Mucosa of stomach (tissue), 1 donor: ENCODE measurements at regions not wholly inside any gene's neighbourhood (a gene's known extent, or its start where the extent isn't known, plus 50 kb on each side); places are given as distances from the start of the nearest gene placed in this dataset.
"Not testable (repeated sequence)": the region's sequence is repeated elsewhere in the genome, so short reads cannot be mapped to it uniquely, and the experiment has no call there.

Source experiments
- H3K27me3 ChIP-seq: one replicate; pipeline ENCODE4 v1.7.0; 2013; ENCODE audit warnings: mild to moderate bottlenecking, low read length; ENCODE audit not compliant: control insufficient read depth, insufficient read depth
- H3K36me3 ChIP-seq: one replicate; pipeline ENCODE4 v1.7.0; 2013; ENCODE audit warnings: low read length; ENCODE audit not compliant: control insufficient read depth, insufficient read depth
- H3K4me1 ChIP-seq: one replicate; pipeline ENCODE4 v1.7.0; 2013; ENCODE audit warnings: mild to moderate bottlenecking, low read length; ENCODE audit not compliant: control insufficient read depth, insufficient read depth
- H3K4me3 ChIP-seq: one replicate; pipeline ENCODE4 v1.7.0; 2013; ENCODE audit warnings: low read length
- H3K9ac ChIP-seq: one replicate; pipeline ENCODE4 v1.7.0; 2013; ENCODE audit warnings: mild to moderate bottlenecking, low read length, moderate library complexity
- H3K9me3 ChIP-seq: one replicate; pipeline ENCODE4 v1.7.0; 2013; ENCODE audit warnings: mild to moderate bottlenecking, low read length, moderate library complexity; ENCODE audit not compliant: control insufficient read depth
- donor health status: Pancreatic carcinoma.

DNA sequence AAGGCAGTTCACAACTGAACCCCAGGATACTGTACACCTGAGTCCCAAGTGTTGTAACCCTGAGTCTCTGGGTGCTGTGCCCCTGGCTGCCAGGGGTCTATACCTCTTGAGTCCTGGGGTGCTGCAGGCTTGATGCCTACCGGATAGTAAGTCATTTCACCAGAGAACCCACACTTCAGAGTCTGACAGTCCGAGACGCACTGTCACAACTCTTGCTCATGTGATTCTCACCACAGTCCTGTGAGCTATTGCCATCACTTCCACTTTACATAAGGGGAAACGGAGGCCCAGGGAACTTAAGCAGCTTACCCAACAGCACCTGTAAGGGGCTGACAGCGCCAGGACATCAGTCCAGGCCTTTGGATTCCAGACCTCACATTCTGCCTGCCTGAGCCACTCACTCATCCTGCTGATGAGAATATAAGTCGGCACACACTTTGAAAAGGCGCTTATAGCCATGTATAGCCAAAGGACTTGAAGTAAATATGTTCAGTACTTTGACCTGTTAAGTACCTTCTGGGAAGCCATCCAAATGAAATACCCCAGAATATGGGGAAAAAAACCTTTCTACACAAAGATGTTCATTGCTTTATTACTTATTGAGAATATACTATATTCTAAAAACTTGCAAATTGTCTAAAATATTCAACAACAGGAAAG is 180.7 kb upstream of the ID2 start:
- Histone ChIP-seq H3K4me1 (peaks cover 32% of the 10 kb centered on the region), H3K36me3 (no peaks in the 10 kb centered on the region), H3K27me3 (peaks cover 22% of the 10 kb centered on the region), H3K9me3 (no peaks in the 10 kb centered on the region), H3K4me3 (no peak overlapping the region), H3K9ac (no peak overlapping the region)

DNA sequence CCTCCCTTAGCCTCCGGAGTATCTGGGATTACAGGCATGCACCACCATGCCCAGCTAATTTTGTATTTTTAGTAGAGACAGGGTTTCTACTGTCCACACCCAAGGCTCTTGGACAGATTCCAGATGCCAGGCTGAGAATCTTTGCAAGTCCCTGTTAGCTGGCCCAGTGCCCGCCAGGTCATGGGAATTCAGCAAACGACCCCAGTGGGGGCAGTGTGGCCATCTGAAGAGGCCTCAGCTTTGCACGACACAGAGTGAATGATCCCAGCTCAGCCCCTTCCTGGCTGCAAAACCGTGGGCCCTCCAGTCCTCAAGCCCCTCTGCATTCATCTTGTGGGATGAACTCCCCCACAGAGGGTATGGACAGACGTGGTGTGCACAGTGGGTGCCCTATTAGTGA is 179.5 kb upstream of the ID2 start:
- no peaks in the 10 kb centered on the region for H3K9me3 ChIP-seq
- no peaks in the 10 kb centered on the region for H3K36me3 ChIP-seq
- H3K27me3 ChIP-seq, result peaks cover 25% of the 10 kb centered on the region
- no peak overlapping the region for H3K9ac ChIP-seq
- H3K4me1 ChIP-seq, result peaks cover 27% of the 10 kb centered on the region
- H3K4me3 ChIP-seq, result no peak overlapping the region

DNA sequence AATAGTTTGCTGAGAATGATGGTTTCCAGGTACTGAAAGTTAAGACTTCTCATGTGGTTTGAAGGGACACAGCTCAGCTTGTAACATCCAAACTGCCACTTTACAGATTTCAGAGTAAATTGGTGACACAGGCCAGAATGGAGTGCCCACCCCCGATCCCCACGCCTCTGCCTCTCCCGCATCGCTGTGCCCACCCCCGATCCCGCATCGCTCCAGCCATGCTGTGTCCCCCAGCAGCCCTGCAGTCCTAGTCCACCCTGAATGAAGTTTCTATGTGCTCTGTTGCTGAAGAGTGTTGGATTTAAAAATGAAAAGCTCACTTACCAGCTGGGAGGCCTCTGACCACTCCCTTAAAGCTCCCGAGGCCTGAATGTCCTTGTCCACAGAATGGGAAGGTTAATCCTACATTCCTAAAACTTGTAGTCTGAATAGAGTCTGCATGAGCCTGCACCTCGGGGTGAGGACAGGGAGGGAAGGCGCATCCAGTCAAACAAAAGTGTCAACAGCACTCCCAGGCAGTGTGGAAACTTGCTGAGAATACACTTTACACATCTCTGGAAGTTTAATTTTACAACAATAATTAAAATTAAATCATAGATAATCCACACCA is 176.4 kb upstream of the ID2 start:
- H3K36me3 ChIP-seq, result no peaks in the 10 kb centered on the region
- no peak overlapping the region for H3K9ac ChIP-seq
- H3K4me3 ChIP-seq, result no peak overlapping the region
- peaks cover 37% of the 10 kb centered on the region for H3K27me3 ChIP-seq
- no peaks in the 10 kb centered on the region for H3K9me3 ChIP-seq
- peaks cover 18% of the 10 kb centered on the region for H3K4me1 ChIP-seq

DNA sequence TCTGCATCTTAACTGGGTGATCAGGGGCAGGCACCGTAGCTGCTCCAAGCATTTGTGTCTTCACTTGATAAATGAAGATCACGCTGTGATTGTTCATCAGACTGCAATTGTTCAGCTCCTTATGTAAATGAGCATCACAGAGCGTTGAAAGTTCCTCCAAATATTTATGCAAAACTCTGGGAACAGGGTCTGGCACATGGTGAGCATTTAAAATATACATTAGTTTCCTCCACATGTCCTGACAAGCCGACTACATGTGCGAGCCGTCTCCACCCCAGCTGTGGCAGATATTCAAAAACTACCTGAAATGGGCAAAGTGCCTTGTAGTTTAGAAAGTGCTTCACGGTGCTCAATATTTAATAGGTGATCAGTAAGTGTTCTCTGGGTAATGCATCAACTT is 175.1 kb upstream of the ID2 start:
- H3K9ac ChIP-seq, result no peak overlapping the region
- no peaks in the 10 kb centered on the region for H3K9me3 ChIP-seq
- peaks cover 40% of the 10 kb centered on the region for H3K27me3 ChIP-seq
- H3K4me1 ChIP-seq, result peaks cover 8% of the 10 kb centered on the region
- H3K4me3 ChIP-seq, result no peak overlapping the region
- no peaks in the 10 kb centered on the region for H3K36me3 ChIP-seq

DNA sequence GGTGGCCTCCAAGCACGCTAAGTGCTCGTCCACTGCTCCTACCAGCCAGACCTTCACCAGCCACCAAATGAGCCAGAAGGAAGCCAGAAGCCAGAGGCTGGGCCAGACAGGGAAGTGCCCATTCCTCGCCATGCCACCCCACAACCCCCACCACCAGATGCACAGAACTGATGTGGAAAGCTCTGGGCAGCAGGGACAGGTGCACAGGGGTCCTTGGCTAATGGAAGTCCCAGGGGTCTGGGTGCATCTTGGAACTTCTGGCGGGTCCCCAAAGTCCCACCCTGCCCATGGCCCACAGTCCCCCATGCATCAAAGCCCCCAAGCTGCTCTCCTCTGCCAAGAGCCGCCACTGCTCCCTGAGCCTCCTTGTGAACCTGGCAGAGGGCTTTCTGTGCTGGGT is 173.1 kb upstream of the ID2 start:
- Histone ChIP-seq H3K9ac (no peak overlapping the region), H3K4me1 (peaks cover 8% of the 10 kb centered on the region), H3K36me3 (no peaks in the 10 kb centered on the region), H3K4me3 (no peak overlapping the region), H3K9me3 (no peaks in the 10 kb centered on the region), H3K27me3 (peaks cover 36% of the 10 kb centered on the region)

DNA sequence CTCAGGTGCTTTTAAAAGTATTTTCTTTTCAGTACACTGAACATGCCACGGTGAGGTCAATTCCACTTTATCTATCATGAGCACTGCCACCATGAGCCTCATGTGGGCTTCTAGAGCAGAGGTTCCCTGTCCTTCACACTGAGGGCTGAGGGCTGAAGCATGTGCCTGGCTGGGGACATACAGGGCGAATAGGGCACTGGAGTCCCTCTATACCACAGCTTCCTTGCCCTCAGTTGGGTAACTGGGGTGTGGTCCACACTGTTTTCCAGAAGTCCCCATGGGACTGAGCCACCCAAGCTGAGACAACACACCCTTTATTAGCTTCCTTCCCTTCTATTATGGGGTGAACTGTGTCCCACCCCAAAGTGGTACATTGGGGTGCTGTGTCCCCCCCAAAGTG is 172.2 kb upstream of the ID2 start:
- H3K4me3 ChIP-seq, result no peak overlapping the region
- H3K9ac ChIP-seq, result no peak overlapping the region
- peaks cover 12% of the 10 kb centered on the region for H3K4me1 ChIP-seq
- H3K36me3 ChIP-seq, result no peaks in the 10 kb centered on the region
- H3K9me3 ChIP-seq, result no peaks in the 10 kb centered on the region
- peaks cover 38% of the 10 kb centered on the region for H3K27me3 ChIP-seq

DNA sequence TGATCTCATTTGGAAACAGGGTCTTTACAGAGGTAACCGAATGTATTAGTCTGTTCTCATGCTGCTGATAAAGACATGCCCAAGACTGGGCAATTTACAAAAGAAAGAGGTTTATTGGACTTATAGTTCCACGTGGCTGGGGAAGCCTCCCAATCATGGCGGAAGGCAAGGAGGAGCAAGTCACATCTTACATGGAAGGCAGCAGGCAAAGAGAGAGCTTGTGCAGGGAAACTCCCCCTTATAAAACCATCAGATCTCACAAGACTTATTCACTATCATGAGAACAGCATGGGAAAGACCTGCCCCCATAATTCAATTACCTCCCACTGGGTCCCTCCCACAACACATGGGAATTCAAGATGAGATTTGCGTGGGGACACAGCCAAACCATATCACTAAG is 171.8 kb upstream of the ID2 start:
- not testable (repeated sequence) for H3K36me3 ChIP-seq, H3K9ac ChIP-seq, H3K4me3 ChIP-seq, H3K9me3 ChIP-seq
- peaks cover 15% of the 10 kb centered on the region for H3K4me1 ChIP-seq
- H3K27me3 ChIP-seq, result peaks cover 42% of the 10 kb centered on the region

DNA sequence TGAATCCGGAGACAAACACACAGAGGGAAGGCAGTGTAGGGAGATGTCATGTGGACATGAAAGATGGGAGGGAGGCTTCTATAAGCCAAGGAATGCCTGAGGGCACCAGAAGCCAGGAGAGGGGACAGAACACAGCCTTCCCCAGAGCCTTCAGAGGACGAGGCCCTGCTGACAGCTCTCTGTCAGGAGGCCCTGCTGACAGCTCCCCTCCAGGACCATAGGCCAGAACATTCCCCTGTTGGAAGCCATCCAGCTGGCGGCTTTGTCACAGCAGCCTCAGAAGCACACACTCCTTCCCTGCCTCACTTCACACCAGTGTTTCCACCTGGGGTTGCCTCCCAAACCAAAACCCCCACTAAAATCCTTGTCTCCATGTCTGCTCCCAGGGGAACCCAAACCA is 171.3 kb upstream of the ID2 start:
- Histone ChIP-seq H3K9me3 (no peaks in the 10 kb centered on the region), H3K4me1 (peaks cover 15% of the 10 kb centered on the region), H3K36me3 (no peaks in the 10 kb centered on the region), H3K27me3 (peaks cover 43% of the 10 kb centered on the region), H3K9ac (no peak overlapping the region), H3K4me3 (no peak overlapping the region)

DNA sequence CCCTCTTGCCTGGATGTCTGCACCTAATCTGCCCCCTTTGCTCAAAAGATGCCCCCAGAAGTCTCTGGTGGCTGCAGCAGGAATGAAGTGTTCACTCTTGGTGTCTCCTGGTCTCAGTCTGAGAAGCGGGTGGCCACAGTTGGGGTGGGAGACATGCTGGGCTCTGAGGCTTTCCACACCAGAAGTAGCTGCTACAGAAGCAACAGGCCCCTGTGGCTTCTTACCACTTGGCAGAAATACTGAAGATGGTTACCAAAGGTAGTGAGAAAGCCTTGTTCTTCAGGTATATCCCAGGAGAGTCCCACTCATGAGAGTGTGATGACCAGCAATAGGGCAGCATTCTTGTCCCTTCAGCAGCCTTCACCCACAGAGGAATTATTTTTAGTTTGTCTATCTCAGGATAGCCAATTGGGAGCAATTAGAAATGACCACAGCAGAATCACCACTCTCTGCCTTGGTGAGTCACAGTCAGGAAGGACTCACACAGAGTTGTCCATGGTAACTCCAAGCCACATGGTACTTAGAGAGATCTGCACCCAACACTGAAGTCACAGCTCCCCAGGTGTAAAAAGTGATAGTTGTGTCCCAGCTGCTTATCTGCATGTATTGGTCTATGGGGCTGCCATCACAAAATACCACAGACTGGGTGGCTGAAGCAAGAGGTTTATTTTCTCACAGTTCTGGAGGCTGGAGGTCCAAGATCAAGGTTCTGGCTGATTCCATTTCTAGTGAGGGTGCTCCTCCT is 169.8 kb upstream of the ID2 start:
- Histone ChIP-seq H3K27me3 (peaks cover 37% of the 10 kb centered on the region), H3K9ac (no peak overlapping the region), H3K4me3 (no peak overlapping the region), H3K36me3 (no peaks in the 10 kb centered on the region), H3K4me1 (peaks cover 15% of the 10 kb centered on the region), H3K9me3 (no peaks in the 10 kb centered on the region)

DNA sequence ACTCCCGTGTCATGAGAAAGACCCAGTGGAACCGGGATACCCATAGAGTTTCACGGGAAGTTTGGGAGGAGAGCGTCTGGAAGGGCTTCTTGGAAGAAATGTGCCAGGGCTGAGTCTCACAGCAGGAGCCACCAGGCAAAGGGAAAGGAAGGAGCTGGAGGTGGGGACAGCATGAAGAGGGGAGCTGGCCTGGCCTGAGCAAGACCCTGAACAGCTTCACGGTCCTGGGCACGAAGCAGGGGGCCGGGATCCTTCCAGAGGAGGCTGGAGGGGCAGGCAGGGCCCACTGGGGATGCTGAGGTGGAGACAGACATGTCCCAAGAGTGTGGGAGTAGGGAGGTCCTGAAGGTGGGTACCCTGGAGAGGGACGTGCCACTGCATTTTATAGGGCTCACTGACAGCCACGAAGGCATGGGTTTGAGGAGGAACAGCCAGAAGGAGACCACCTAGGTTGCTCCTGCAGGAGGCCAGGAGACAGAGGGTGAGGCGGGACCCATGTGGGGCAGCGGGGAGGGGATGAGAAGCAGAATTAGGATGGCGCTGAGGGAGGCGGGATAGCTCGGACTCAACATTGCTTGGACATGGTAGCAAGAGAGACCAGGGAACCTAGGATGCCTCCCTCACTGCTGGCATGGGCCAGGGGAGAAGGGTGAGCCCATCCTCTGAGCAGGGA is 168.1 kb upstream of the ID2 start:
- H3K4me1 ChIP-seq, result peaks cover 7% of the 10 kb centered on the region
- H3K27me3 ChIP-seq, result peaks cover 21% of the 10 kb centered on the region
- H3K9ac ChIP-seq, result no peak overlapping the region
- H3K4me3 ChIP-seq, result no peak overlapping the region
- H3K9me3 ChIP-seq, result no peaks in the 10 kb centered on the region
- H3K36me3 ChIP-seq, result no peaks in the 10 kb centered on the region

DNA sequence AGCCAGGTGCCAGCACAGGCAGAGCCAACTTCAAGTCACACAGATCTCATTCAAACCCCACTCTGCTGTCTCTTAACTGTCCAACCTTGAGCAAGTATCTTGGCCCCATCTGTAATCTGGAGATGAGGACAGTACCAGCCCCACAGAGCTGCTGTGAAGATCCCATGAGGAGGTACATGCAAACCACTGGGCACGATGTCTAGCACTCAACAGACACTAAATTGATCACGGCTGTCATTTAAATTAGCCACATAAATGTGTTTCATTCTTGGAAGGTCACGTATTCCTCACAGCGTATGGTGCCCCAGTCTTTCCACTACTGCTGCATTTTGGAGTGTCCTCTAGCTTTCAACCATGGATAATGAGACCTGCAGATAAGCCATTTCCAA is 167.6 kb upstream of the ID2 start:
- Histone ChIP-seq H3K36me3 (no peaks in the 10 kb centered on the region), H3K9ac (no peak overlapping the region), H3K27me3 (peaks cover 16% of the 10 kb centered on the region), H3K9me3 (no peaks in the 10 kb centered on the region), H3K4me3 (no peak overlapping the region), H3K4me1 (peaks cover 7% of the 10 kb centered on the region)
